H1 (cell line): ENCODE measurements at regions not wholly inside any gene's neighbourhood (a gene's known extent, or its start where the extent isn't known, plus 50 kb on each side); places are given as distances from the start of the nearest gene placed in this dataset.

Source experiments
- CTCF ChIA-PET: fragments of 300-600 bp; sonication (Branson Sonifier 250); formaldehyde crosslinking; loops from one replicate; lab custom pipeline; 2021; ENCODE audit not compliant: partially characterized antibody; lab: Charles Lee
- POLR2A ChIA-PET: fragments of 300-600 bp; sonication (Branson Sonifier 250); formaldehyde crosslinking; loops from one replicate; lab custom pipeline; 2021; ENCODE audit warnings: inconsistent platforms; ENCODE audit not compliant: partially characterized antibody; lab: Charles Lee
- DNase-seq, 2 experiments: peaks; one replicate each; pipeline versions ENCODE4 v3.0.0 to v3.0.0-alpha.2; 2010 to 2022; ENCODE audit warnings: low spot score in 2 of 2, low read depth in 1 of 2, mixed read lengths in 1 of 2
- FAIRE-seq: peaks from 2 replicates; lab custom pipeline; 2011; peaks lifted over from hg19 to GRCh38; lab: Jason Lieb, UNC
- H2AFZ ChIP-seq: 2 replicates; pipeline ENCODE4 v1.8.1; 2012; ENCODE audit warnings: low read length, inconsistent platforms
- H2AK5ac ChIP-seq: 2 replicates; pipeline ENCODE4 v1.6.1; 2013; ENCODE audit warnings: low read depth, low read length
- H2BK120ac ChIP-seq: replicated peaks from 2 replicates; pipeline ENCODE3; 2013; ENCODE audit warnings: low read depth, low read length, inconsistent platforms
- H2BK12ac ChIP-seq: 2 replicates; pipeline ENCODE4 v1.6.1; 2013; ENCODE audit warnings: low read depth, low read length
- H2BK15ac ChIP-seq: 2 replicates; pipeline ENCODE4 v1.6.1; 2013; ENCODE audit warnings: low read length
- H2BK20ac ChIP-seq: 2 replicates; pipeline ENCODE4 v1.6.1; 2013; ENCODE audit warnings: low read length
- H2BK5ac ChIP-seq: 2 replicates; pipeline ENCODE4 v1.6.1; 2013; ENCODE audit warnings: low read depth, low read length
- H3K14ac ChIP-seq: 2 replicates; pipeline ENCODE4 v1.6.1; 2013; ENCODE audit warnings: inconsistent platforms; ENCODE audit not compliant: insufficient read length
- H3K18ac ChIP-seq: 2 replicates; pipeline ENCODE4 v1.6.1; 2013; ENCODE audit warnings: low read length; ENCODE audit errors: extremely low read depth
- H3K23ac ChIP-seq: 2 replicates; pipeline ENCODE4 v1.6.1; 2013; ENCODE audit warnings: inconsistent platforms; ENCODE audit not compliant: insufficient read length
- H3K23me2 ChIP-seq: 2 replicates; pipeline ENCODE4 v1.6.1; 2013; ENCODE audit warnings: low read depth, low read length
- H3K27ac ChIP-seq: 2 replicates; pipeline ENCODE4 v1.6.1; 2011; ENCODE audit warnings: low read depth, low read length, inconsistent platforms
- H3K27me3 ChIP-seq, 4 experiments: replicated peaks in 1 of 4; 1 replicate in 1 of 4; 2 replicates in 3 of 4; pipeline versions ENCODE4 v1.6.1 to v1.8.1; 2011 to 2013; ENCODE audit warnings: low read length in 3 of 4, mild to moderate bottlenecking in 3 of 4, inconsistent platforms in 2 of 4, mixed read lengths in 2 of 4, moderate library complexity in 1 of 4; ENCODE audit not compliant: control insufficient read depth in 3 of 4, insufficient read depth in 3 of 4; ENCODE audit errors: extremely low read depth in 1 of 4
- H3K36me3 ChIP-seq, 4 experiments: 2 replicates each; pipeline versions ENCODE4 v1.6.1 to v1.8.1; 2011 to 2013; ENCODE audit warnings: mild to moderate bottlenecking in 4 of 4, low read length in 3 of 4, moderate library complexity in 2 of 4, control low read depth in 1 of 4, inconsistent platforms in 1 of 4; ENCODE audit not compliant: insufficient read depth in 4 of 4, control insufficient read depth in 2 of 4
- H3K4ac ChIP-seq: replicated peaks from 2 replicates; pipeline ENCODE3; 2013; ENCODE audit warnings: low read length, low read depth, mixed read lengths, inconsistent platforms; ENCODE audit not compliant: insufficient read length
- H3K4me1 ChIP-seq, 4 experiments: replicated peaks in 1 of 4; 1 replicate in 1 of 4; 2 replicates in 3 of 4; pipeline versions ENCODE4 v1.6.1 to v1.8.1; 2011 to 2013; ENCODE audit warnings: low read length in 3 of 4, inconsistent platforms in 2 of 4, mixed read lengths in 1 of 4; ENCODE audit not compliant: insufficient read depth in 4 of 4, control insufficient read depth in 3 of 4
- H3K4me2 ChIP-seq, 2 experiments: 2 replicates each; pipeline versions ENCODE4 v1.6.1 to v1.8.1; 2011 to 2013; ENCODE audit warnings: low read depth in 2 of 2, low read length in 2 of 2, control low read depth in 1 of 2, inconsistent platforms in 1 of 2, mild to moderate bottlenecking in 1 of 2; ENCODE audit not compliant: insufficient read depth in 1 of 2
- H3K4me3 ChIP-seq, 4 experiments: fragments of 200-600, 300-600 bp in 1 of 4; sonication (generic), shearing (Covaris generic), sonication (Bioruptor Twin) in 1 of 4; 2 replicates each; pipeline versions ENCODE4 v1.5.1 to v1.8.1; 2011 to 2016; ENCODE audit warnings: low read length in 4 of 4, low read depth in 3 of 4, control low read depth in 2 of 4, inconsistent platforms in 2 of 4, mild to moderate bottlenecking in 2 of 4, mixed read lengths in 1 of 4, moderate library complexity in 1 of 4; ENCODE audit not compliant: insufficient read depth in 2 of 4; ENCODE audit errors: extremely low read depth in 1 of 4
- H3K56ac ChIP-seq: replicated peaks from 2 replicates; pipeline ENCODE3; 2013; ENCODE audit warnings: low read depth, mild to moderate bottlenecking, mixed read lengths, low read length, inconsistent platforms; ENCODE audit not compliant: insufficient read length
- H3K79me1 ChIP-seq: 2 replicates; pipeline ENCODE4 v1.6.1; 2013; ENCODE audit warnings: low read depth, low read length, control low read depth
- H3K79me2 ChIP-seq, 2 experiments: 2 replicates each; pipeline versions ENCODE4 v1.6.1 to v1.8.1; 2012 to 2013; ENCODE audit warnings: low read length in 2 of 2, mild to moderate bottlenecking in 2 of 2, inconsistent platforms in 1 of 2; ENCODE audit not compliant: insufficient read depth in 2 of 2, control insufficient read depth in 1 of 2
- H3K9ac ChIP-seq, 4 experiments: replicated peaks in 1 of 4; 1 replicate in 1 of 4; 2 replicates in 3 of 4; pipeline versions ENCODE4 v1.6.1 to v1.8.1; 2011 to 2013; ENCODE audit warnings: low read depth in 3 of 4, low read length in 3 of 4, control low read depth in 2 of 4, mild to moderate bottlenecking in 2 of 4, moderate library complexity in 2 of 4, inconsistent platforms in 1 of 4; ENCODE audit errors: extremely low read depth in 1 of 4
- H3K9me3 ChIP-seq, 2 experiments: 2 replicates each; pipeline versions ENCODE4 v1.6.1 to v1.8.1; 2012 to 2013; ENCODE audit warnings: mild to moderate bottlenecking in 2 of 2, moderate library complexity in 2 of 2, control low read depth in 1 of 2, inconsistent platforms in 1 of 2, low read depth in 1 of 2, low read length in 1 of 2, mixed read lengths in 1 of 2; ENCODE audit not compliant: insufficient read depth in 2 of 2
- H4K20me1 ChIP-seq, 2 experiments: replicated peaks in 1 of 2; 2 replicates each; pipeline versions ENCODE3 to v1.8.1; 2011 to 2013; ENCODE audit warnings: inconsistent platforms in 2 of 2, low read length in 2 of 2, mild to moderate bottlenecking in 1 of 2; ENCODE audit not compliant: insufficient read depth in 2 of 2, control insufficient read depth in 1 of 2
- H4K5ac ChIP-seq: 2 replicates; pipeline ENCODE4 v1.6.1; 2013; ENCODE audit warnings: low read length, low read depth, mixed read lengths, inconsistent platforms; ENCODE audit not compliant: insufficient read length
- H4K8ac ChIP-seq: 2 replicates; pipeline ENCODE4 v1.8.0; 2013; ENCODE audit warnings: mild to moderate bottlenecking, moderate library complexity, low read length, inconsistent platforms; ENCODE audit not compliant: insufficient read depth; ENCODE audit errors: extremely low read depth
- H4K91ac ChIP-seq: replicated peaks from 2 replicates; pipeline ENCODE3; 2013; ENCODE audit warnings: low read length, mixed read lengths, inconsistent platforms; ENCODE audit not compliant: insufficient read length
- GABPA ChIP-seq: IDR thresholded peaks from 2 replicates; pipeline ENCODE4 v1.6.1; 2011; ENCODE audit warnings: mild to moderate bottlenecking, low read length, moderate library complexity, borderline replicate concordance; ENCODE audit not compliant: insufficient read depth
- RAD21 ChIP-seq, 2 experiments: IDR thresholded peaks in 1 of 2; conservative IDR thresholded peaks in 1 of 2; 2 replicates each; pipeline ENCODE4 v1.6.1; 2011; ENCODE audit warnings: low read depth in 2 of 2, low read length in 2 of 2, improper control_type of control experiment in 1 of 2, inconsistent platforms in 1 of 2, mild to moderate bottlenecking in 1 of 2, moderate library complexity in 1 of 2
- WGBS, 2 experiments: shearing (Covaris generic) in 1 of 2; methylation state at CpG; one replicate each; pipeline versions ENCODE4 v1.1.6 to v1.1.7; 2013 to 2015; ENCODE audit warnings: low lambda C conversion rate in 2 of 2, mixed read lengths in 2 of 2, inconsistent platforms in 1 of 2, low coverage in 1 of 2, missing lambda C conversion rate in 1 of 2; ENCODE audit not compliant: insufficient replicate concordance in 2 of 2, insufficient coverage in 1 of 2, insufficient read length in 1 of 2; ENCODE audit errors: extremely low coverage in 1 of 2, missing lambda C conversion rate in 1 of 2; 5-methylcytosine and 5-hydroxymethylcytosine counted together

GRCh38 chr6:85798931-85799652, 156.4 kb upstream of the SYNCRIP start:
- Histone ChIP-seq H3K56ac (no peak overlapping the region), H2BK120ac (no peak overlapping the region), H2BK20ac (no peak overlapping the region), H3K9me3 (no peaks in the 10 kb centered on the region; a peak in 1 of 4 replicates), H3K23me2 (no peaks in the 10 kb centered on the region), H3K4ac (no peak overlapping the region), H3K79me2 (no peaks in the 10 kb centered on the region), H2BK5ac (no peak overlapping the region), H4K91ac (no peak overlapping the region), H3K9ac (no peak overlapping the region), H3K4me1 (no peaks in the 10 kb centered on the region), H3K36me3 (no peaks in the 10 kb centered on the region), H3K14ac (no peak overlapping the region), H4K8ac (no peak overlapping the region), H4K5ac (no peak overlapping the region), H2BK12ac (no peak overlapping the region), H2BK15ac (no peak overlapping the region), H4K20me1 (no peaks in the 10 kb centered on the region), H2AFZ (no peak overlapping the region)
- whole genome bisulfite sequencing, 2 experiments: 84% methylated on average over 4 of the region's 4 CpGs; no CpG with 5 or more reads in 1 of the 2 experiments
- ChIA-PET CTCF (interaction anchor here (0.5 to 0.6 kb wide), 2 partner anchors 519 to 1039 kb away, joined by 3 to 4 read pairs; no protein-coding TSS in a partner anchor), POLR2A (no interaction called here)
- DNase-seq: no peak
- peak; percentile 33 to 38; a peak in 3 of 4 replicates for TF ChIP-seq RAD21 (IDR thresholded peaks at IDR 0.05 in 1 of 2, conservative IDR thresholded peaks at IDR 0.05 in 1 of 2; ENCODE audit: low read depth in 2 of 2, low read length in 2 of 2)
- TF ChIP-seq GABPA: no peak
- TF ChIP-seq, all 59 proteins: peak for 1
- no peak overlapping the region for H3K23ac ChIP-seq
- H3K4me3 ChIP-seq: no peak overlapping the region
- no peaks in the 10 kb centered on the region for H3K79me1 ChIP-seq
- H3K27me3 ChIP-seq: no peaks in the 10 kb centered on the region
- H3K27ac ChIP-seq: no peak overlapping the region
- H3K4me2 ChIP-seq: no peak overlapping the region
- H2AK5ac ChIP-seq: no peak overlapping the region
- no peak for FAIRE-seq
- H3K18ac ChIP-seq: no peak overlapping the region
